ENCODE measurements at regions not wholly inside any gene's neighbourhood (a gene's known extent, or its start where the extent isn't known, plus 50 kb on each side); places are given as distances from the start of the nearest gene placed in this dataset.

DNA sequence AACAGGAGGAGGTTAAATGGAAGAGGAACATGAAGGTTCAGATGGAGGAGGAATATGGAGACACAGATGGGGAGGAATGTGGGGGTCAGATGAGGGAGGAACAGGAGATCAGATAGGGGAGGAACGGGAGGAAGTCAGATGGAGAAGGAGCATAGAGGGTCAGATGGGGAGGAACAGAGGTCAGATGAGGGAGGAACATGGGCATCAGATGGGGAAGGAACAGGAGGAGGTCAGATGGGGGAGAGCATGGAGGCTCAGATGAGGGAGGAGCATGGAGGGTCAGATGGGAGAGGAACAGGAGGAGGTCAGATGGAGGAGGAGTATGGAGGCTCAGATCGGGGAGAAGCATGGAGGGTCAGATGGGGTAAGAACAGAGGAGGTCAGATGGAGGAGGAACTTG is 290.6 kb downstream of the BMP7 start:
- DNase-seq (ENCODE audit: low read depth): no peak
- no peak for TF ChIP-seq CTCF (IDR thresholded peaks at IDR 0.05; ENCODE audit: insufficient read depth, low read depth, low read length, missing control alignments)
- H3K4me3 ChIP-seq (ENCODE audit: low read depth, low read length): no peak overlapping the region

DNA sequence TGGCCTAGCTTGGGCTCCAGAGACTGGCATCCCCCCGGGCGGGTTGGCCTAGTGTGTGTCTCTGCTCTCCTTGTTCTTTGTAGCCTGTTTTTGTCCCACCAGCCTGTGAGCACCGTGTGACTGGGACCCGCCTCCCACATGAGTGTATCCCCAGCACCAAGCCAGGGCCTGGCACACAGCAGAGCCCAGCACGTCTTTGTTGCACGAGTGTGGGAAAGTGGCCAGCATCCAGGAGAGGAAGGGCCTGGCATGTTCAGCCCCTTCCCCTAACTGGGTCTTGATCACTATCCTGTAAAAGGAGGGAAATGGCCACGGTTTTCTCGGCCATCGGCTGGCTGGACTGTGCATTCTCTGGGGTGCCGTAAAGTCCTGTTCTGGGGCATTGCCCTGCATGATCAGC is 290.1 kb downstream of the BMP7 start:
- no peak for TF ChIP-seq CTCF (IDR thresholded peaks at IDR 0.05; ENCODE audit: insufficient read depth, low read depth, low read length, missing control alignments)
- H3K4me3 ChIP-seq (ENCODE audit: low read depth, low read length): no peak overlapping the region
- no peak for DNase-seq (ENCODE audit: low read depth)

DNA sequence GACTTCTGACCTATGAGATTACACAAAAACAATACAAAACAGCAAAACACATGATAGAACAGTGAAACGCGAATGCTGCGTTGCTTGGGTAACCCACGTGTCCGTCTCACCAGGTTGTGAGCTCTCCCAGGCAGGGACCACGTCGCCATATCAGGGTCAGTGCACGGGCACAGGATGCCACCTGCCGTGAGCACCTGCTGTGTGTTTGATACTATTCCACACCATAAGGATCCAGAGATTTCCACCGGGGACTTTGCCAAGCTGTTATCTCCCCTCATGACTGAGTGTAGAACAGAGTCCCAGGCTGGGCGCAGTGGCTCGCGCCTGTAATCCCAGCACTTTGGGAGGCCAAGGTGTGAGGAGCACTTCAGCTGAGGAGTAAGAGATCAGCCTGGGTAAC is 288.0 kb downstream of the BMP7 start:
- DNase-seq (ENCODE audit: low read depth): no peak
- TF ChIP-seq CTCF (IDR thresholded peaks at IDR 0.05; ENCODE audit: insufficient read depth, low read depth, low read length, missing control alignments): no peak

DNA sequence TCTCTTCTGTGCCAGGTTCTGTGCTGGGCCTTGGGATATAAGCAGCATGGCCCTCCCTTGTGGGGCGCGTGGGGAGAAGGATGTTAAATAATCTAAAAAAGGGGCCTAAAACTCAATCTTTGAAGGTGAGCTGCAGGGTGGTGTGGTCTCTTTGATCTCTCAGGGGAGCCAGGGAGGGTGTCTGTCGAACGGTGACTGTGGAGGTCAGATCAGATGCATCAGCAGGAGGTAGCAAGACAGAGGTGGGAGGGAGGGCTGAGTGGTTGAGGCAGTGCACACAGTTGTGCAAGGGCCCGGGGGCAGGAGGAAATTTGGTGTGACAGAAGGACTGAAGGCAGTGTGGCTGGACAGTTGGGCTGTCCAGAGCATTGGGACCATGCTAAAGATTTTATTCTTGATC is 287.3 kb downstream of the BMP7 start:
- DNase-seq (ENCODE audit: low read depth): no peak
- TF ChIP-seq CTCF (IDR thresholded peaks at IDR 0.05; ENCODE audit: insufficient read depth, low read depth, low read length, missing control alignments): no peak
- H3K4me3 ChIP-seq (ENCODE audit: low read depth, low read length): no peak overlapping the region

More for the DNA sequence above, 288.0 kb downstream of the BMP7 start:
- H3K4me3 ChIP-seq (ENCODE audit: low read depth, low read length): no peak overlapping the region

DNA sequence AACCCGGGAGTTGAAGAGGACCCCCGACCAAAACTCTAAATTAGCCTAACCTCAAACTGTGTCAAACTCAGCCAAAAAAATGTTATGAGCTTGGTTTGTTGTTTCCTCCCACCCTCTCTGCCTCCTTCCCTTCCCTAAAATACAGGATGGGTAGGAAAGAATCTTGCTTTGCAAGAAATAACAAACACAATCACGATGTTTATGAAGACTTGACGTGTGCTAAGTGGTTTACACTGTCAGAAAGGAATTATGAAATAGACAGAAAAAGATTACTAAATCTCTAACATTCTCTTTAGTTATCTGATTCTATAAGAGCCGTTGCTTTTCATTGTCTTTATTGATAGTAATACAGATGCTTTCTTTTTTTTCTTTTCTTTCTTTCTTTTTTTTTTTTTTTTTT is 285.1 kb downstream of the BMP7 start:
- TF ChIP-seq CTCF (IDR thresholded peaks at IDR 0.05; ENCODE audit: insufficient read depth, low read depth, low read length, missing control alignments): no peak
- no peak for DNase-seq (ENCODE audit: low read depth)

GRCh38 chr20:56983813-56984212 is 282.6 kb downstream of the BMP7 start:
- H3K4me3 ChIP-seq (ENCODE audit: low read depth, low read length): no peak overlapping the region
- DNase-seq (ENCODE audit: low read depth): no peak
- TF ChIP-seq CTCF (IDR thresholded peaks at IDR 0.05; ENCODE audit: insufficient read depth, low read depth, low read length, missing control alignments): no peak

More for the DNA sequence above, 285.1 kb downstream of the BMP7 start:
- no peak overlapping the region for H3K4me3 ChIP-seq (ENCODE audit: low read depth, low read length)

DNA sequence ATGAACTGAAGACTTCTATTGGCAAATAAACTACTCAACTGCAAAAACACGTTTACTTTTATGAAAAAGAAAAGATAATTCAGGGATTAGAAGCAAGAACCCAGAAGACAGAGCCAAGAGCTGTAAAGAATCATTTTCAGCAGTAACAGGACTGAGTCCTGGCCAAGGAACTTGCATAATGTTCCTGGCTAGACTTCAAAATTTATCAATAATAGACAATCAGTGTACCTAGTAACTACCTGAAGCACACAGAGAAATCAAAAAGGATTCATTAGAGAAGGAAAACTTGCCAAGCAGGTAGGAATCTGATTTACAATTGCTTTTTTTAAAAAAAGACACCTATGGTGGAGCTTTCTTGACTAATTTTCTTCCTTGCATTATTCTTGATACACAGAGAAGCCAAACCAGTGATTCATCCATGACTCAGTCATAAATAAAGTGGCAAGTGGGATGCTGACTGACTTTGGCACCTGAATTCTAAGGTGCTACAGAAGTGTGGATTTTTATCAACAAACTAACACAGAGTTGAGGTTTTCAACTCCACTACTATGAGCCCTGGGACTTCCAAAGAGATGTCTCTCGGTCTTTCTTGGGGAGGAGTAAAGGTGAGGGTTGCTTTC is 281.3 kb downstream of the BMP7 start:
- DNase-seq (ENCODE audit: low read depth): no peak
- TF ChIP-seq CTCF (IDR thresholded peaks at IDR 0.05; ENCODE audit: insufficient read depth, low read depth, low read length, missing control alignments): no peak

More for the DNA sequence above, 281.3 kb downstream of the BMP7 start:
- H3K4me3 ChIP-seq (ENCODE audit: low read depth, low read length): no peak overlapping the region
